GM12878 (cell line): ENCODE measurements at regions not wholly inside any gene's neighbourhood (a gene's known extent, or its start where the extent isn't known, plus 50 kb on each side); places are given as distances from the start of the nearest gene placed in this dataset.

Source experiments
- ATAC-seq: fragments of 200-7000 bp; cut with Tn5 transposase; 3 replicates; pipeline ENCODE4 v1.9.1; 2020; ENCODE audit warnings: mild to moderate bottlenecking, moderate library complexity
- BruUV-seq: library from RNA; stranded (reverse); fragments of 400-500 nt; replicated peaks from 2 replicates; lab custom pipeline; 2021; lab: Mats Ljungman, UMichigan
- CTCF ChIA-PET: fragments of 300-600 bp; sonication (Branson Sonifier 250); formaldehyde crosslinking; extraction: SDS; loops from one replicate; lab custom pipeline; 2021; ENCODE audit warnings: inconsistent platforms; lab: Yijun Ruan, JAX
- POLR2A ChIA-PET: fragments of 350-600 bp; formaldehyde crosslinking; extraction: SDS; loops from one replicate; lab custom pipeline; 2021; ENCODE audit warnings: inconsistent platforms; lab: Charles Lee
- RAD21 ChIA-PET: fragments of 300-600 bp; sonication (Branson Sonifier 250); formaldehyde crosslinking; loops from one replicate; lab custom pipeline; 2023; ENCODE audit warnings: antibody characterized with exemption; ENCODE audit not compliant: unreplicated experiment; lab: Charles Lee
- SMC1A ChIA-PET: fragments of 300-600 bp; sonication (Branson Sonifier 250); formaldehyde crosslinking; loops from one replicate; lab custom pipeline; 2023; ENCODE audit not compliant: unreplicated experiment, uncharacterized antibody; lab: Charles Lee
- DNase-seq: peaks from one replicate; pipeline ENCODE4 v3.0.0-alpha.2; 2011; ENCODE audit warnings: low read depth, low spot score
- FAIRE-seq: peaks from 3 replicates; lab custom pipeline; 2011; peaks lifted over from hg19 to GRCh38; lab: Jason Lieb, UNC
- H2AFZ ChIP-seq: 2 replicates; pipeline ENCODE4 v1.6.0; 2011; ENCODE audit warnings: low read depth, low read length, control low read depth; ENCODE audit not compliant: control insufficient read depth
- H3K27ac ChIP-seq: 2 replicates; pipeline ENCODE4 v1.5.1; 2011; ENCODE audit warnings: control low read depth; ENCODE audit not compliant: control insufficient read depth, insufficient read depth
- H3K27me3 ChIP-seq, 2 experiments: replicated peaks in 1 of 2; 2 replicates each; pipeline versions ENCODE4 v1.6.0 to v1.6.1; 2011; ENCODE audit warnings: low read length in 1 of 2; ENCODE audit not compliant: control insufficient read depth in 2 of 2, insufficient read depth in 2 of 2
- H3K36me3 ChIP-seq, 2 experiments: 2 replicates each; pipeline ENCODE4 v1.5.1; 2011; ENCODE audit warnings: low read length in 1 of 2; ENCODE audit not compliant: control insufficient read depth in 2 of 2, insufficient read depth in 2 of 2
- H3K4me1 ChIP-seq: 2 replicates; pipeline ENCODE4 v1.6.1; 2011; ENCODE audit warnings: mild to moderate bottlenecking, low read length, moderate library complexity, mixed read lengths; ENCODE audit not compliant: control insufficient read depth, insufficient read depth
- H3K4me2 ChIP-seq: 2 replicates; pipeline ENCODE4 v1.6.0; 2011; ENCODE audit warnings: control low read depth; ENCODE audit not compliant: control insufficient read depth, insufficient read depth
- H3K4me3 ChIP-seq: fragments of 200-600 bp; sonication (generic); 2 replicates; pipeline ENCODE4 v1.5.1; 2016
- H3K79me2 ChIP-seq: 2 replicates; pipeline ENCODE4 v1.6.0; 2011; ENCODE audit warnings: low read length; ENCODE audit not compliant: control insufficient read depth, insufficient read depth
- H3K9ac ChIP-seq: 2 replicates; pipeline ENCODE4 v1.8.0; 2011; ENCODE audit warnings: low read length, control low read depth, mixed read lengths; ENCODE audit not compliant: control insufficient read depth, insufficient read depth
- H3K9me3 ChIP-seq: replicated peaks from 3 replicates; pipeline ENCODE4 v1.5.1; 2011; ENCODE audit warnings: mild to moderate bottlenecking, low read length; ENCODE audit not compliant: control insufficient read depth, insufficient read depth
- H4K20me1 ChIP-seq: 2 replicates; pipeline ENCODE4 v1.6.0; 2011; ENCODE audit not compliant: control insufficient read depth, insufficient read depth
- ATF2 ChIP-seq: IDR thresholded peaks from 2 replicates; pipeline ENCODE4 v1.6.1; 2012; ENCODE audit warnings: low read length, inconsistent platforms
- BHLHE40 ChIP-seq, 2 experiments: fragments of 450-650 bp in 1 of 2; IDR thresholded peaks; 2 replicates each; pipeline ENCODE4 v1.6.1; 2011 to 2017; ENCODE audit warnings: low read depth in 2 of 2, borderline replicate concordance in 1 of 2, improper control_type of control experiment in 1 of 2, low read length in 1 of 2, mild to moderate bottlenecking in 1 of 2
- CBX5 ChIP-seq: sonication (generic); IDR thresholded peaks from 2 replicates; pipeline ENCODE4 v1.6.1; 2016; ENCODE audit warnings: low read depth, moderate library complexity, mild to moderate bottlenecking, inconsistent platforms
- E2F8 ChIP-seq: fragments of 450-650 bp; IDR thresholded peaks from 2 replicates; pipeline ENCODE4 v1.6.1; 2018; ENCODE audit warnings: mild to moderate bottlenecking, low read depth, moderate library complexity; ENCODE audit not compliant: partially characterized antibody
- EP300 ChIP-seq, 2 experiments: fragments of 150-350 bp in 1 of 2; IDR thresholded peaks; 2 replicates each; pipeline ENCODE4 v1.6.1; 2011 to 2012; ENCODE audit warnings: low read depth in 2 of 2, low read length in 2 of 2, borderline replicate concordance in 1 of 2, improper control_type of control experiment in 1 of 2, inconsistent platforms in 1 of 2; ENCODE audit not compliant: control insufficient read depth in 1 of 2
- ETV6 ChIP-seq, 2 experiments: fragments of 450-650 bp in 1 of 2; IDR thresholded peaks in 1 of 2; conservative IDR thresholded peaks in 1 of 2; 2 replicates each; pipeline ENCODE4 v1.6.1; 2014; ENCODE audit warnings: antibody characterized with exemption in 1 of 2, borderline replicate concordance in 1 of 2, low read depth in 1 of 2, mild to moderate bottlenecking in 1 of 2, moderate library complexity in 1 of 2
- EZH2 ChIP-seq: IDR thresholded peaks from 2 replicates; pipeline ENCODE4 v1.6.1; 2012; ENCODE audit warnings: low read depth, mild to moderate bottlenecking, control low read depth, inconsistent platforms, low read length, borderline replicate concordance; ENCODE audit not compliant: control insufficient read depth
- FOS ChIP-seq: IDR thresholded peaks from 3 replicates; pipeline ENCODE4 v1.6.1; 2011; ENCODE audit warnings: borderline replicate concordance; ENCODE audit not compliant: insufficient read length; ENCODE audit errors: extremely low read depth
- HDAC2 ChIP-seq: fragments of 200-600 bp; sonication (generic); IDR thresholded peaks from 2 replicates; pipeline ENCODE4 v1.6.1; 2017
- HSF1 ChIP-seq: fragments of 150-350 bp; IDR thresholded peaks from 2 replicates; pipeline ENCODE4 v1.6.1; 2014; ENCODE audit warnings: mild to moderate bottlenecking, low read depth, low read length
- KAT2A ChIP-seq: conservative IDR thresholded peaks from 2 replicates; pipeline ENCODE4 v1.6.1; 2011; ENCODE audit warnings: low read depth, low read length; ENCODE audit not compliant: control insufficient read depth
- MEF2B ChIP-seq: fragments of 450-650 bp; IDR thresholded peaks from 2 replicates; pipeline ENCODE4 v1.6.1; 2018; ENCODE audit warnings: mild to moderate bottlenecking, moderate library complexity; ENCODE audit not compliant: partially characterized antibody, poor library complexity, severe bottlenecking
- NR2C1 ChIP-seq: fragments of 450-650 bp; IDR thresholded peaks from 2 replicates; pipeline ENCODE4 v1.6.1; 2017; ENCODE audit warnings: antibody characterized with exemption, mild to moderate bottlenecking, moderate library complexity
- POLR2AphosphoS5 ChIP-seq: IDR thresholded peaks from 2 replicates; pipeline ENCODE4 v1.6.1; 2011; ENCODE audit warnings: mild to moderate bottlenecking, low read length, inconsistent platforms
- SMAD5 ChIP-seq: IDR thresholded peaks from 2 replicates; pipeline ENCODE4 v1.6.1; 2016; ENCODE audit warnings: antibody characterized with exemption, low read depth
- SREBF2 ChIP-seq: IDR thresholded peaks from 2 replicates; pipeline ENCODE4 v1.6.1; 2012; ENCODE audit warnings: mild to moderate bottlenecking, low read length
- WRNIP1 ChIP-seq: IDR thresholded peaks from 2 replicates; pipeline ENCODE4 v1.6.1; 2011; ENCODE audit warnings: low read depth, low read length, improper control_type of control experiment, borderline replicate concordance
- WGBS: methylation state at CpG from one replicate; pipeline ENCODE4 v1.1.6; 2016; ENCODE audit warnings: low lambda C conversion rate; ENCODE audit not compliant: insufficient replicate concordance, insufficient coverage; ENCODE audit errors: missing lambda C conversion rate; 5-methylcytosine and 5-hydroxymethylcytosine counted together
- in situ Hi-C: fragments of 300-500 bp; cut with MboI; formaldehyde crosslinking; loops from 9 replicates; pipeline ENCODE4 v1.14.3; 2018; ENCODE audit warnings: mixed read lengths
- intact Hi-C: fragments of 100-400 bp; cut with micrococcal nuclease; formaldehyde crosslinking; loops from one replicate; pipeline ENCODE4 v1.14.2; 2022; ENCODE audit not compliant: unreplicated experiment

GRCh38 chr6:108755257-108756240, 92.7 kb upstream of the ARMC2 start:
- RAD21 ChIA-PET = no interaction called here
- H4K20me1 ChIP-seq = no peaks in the 10 kb centered on the region
- in situ Hi-C loops = no loop called here
- peaks cover 0 to 1% of the 10 kb centered on the region in 2 experiments; a peak in 3 of 4 replicates for H3K27me3 ChIP-seq
- BruUV-seq = no TSS peak
- DNase-seq (no peak), ATAC-seq (no peak), FAIRE-seq (no peak)
- no peak overlapping the region for H3K9ac ChIP-seq
- SMC1A ChIA-PET = no interaction called here
- CTCF ChIA-PET = interaction anchor here (0.6 kb wide), 1 partner anchor 89 kb away, joined by 3 read pairs; no protein-coding TSS in a partner anchor
- POLR2A ChIA-PET = no interaction called here
- no peaks in the 10 kb centered on the region for H3K79me2 ChIP-seq
- intact Hi-C loops = no loop called here
- no peak overlapping the region for H3K27ac ChIP-seq
- H3K9me3 ChIP-seq = no peaks in the 10 kb centered on the region
- no peak overlapping the region; the same call in 1 of the 2 replicates for H3K4me3 ChIP-seq
- no peak overlapping the region for H2AFZ ChIP-seq
- peak overlapping the region; percentile 44; the same call in 1 of the 2 replicates for H3K4me2 ChIP-seq
- peaks cover 7% of the 10 kb centered on the region for H3K4me1 ChIP-seq
- H3K36me3 ChIP-seq = no peaks in the 10 kb centered on the region
- WGBS = 27% methylated on average over 3 of the region's 3 CpGs
- TF ChIP-seq EZH2 = no peak
- no peak for TF ChIP-seq POLR2AphosphoS5
- no peak for TF ChIP-seq HDAC2
- TF ChIP-seq SREBF2 = no peak
- no peak for TF ChIP-seq BHLHE40 (IDR thresholded peaks at IDR 0.05; ENCODE audit: borderline replicate concordance in 1 of 2, low read depth in 2 of 2, low read length in 1 of 2)
- TF ChIP-seq ATF2 = no peak
- no peak for TF ChIP-seq EP300 (IDR thresholded peaks at IDR 0.05; ENCODE audit: borderline replicate concordance in 1 of 2, control insufficient read depth in 1 of 2, low read depth in 2 of 2, low read length in 2 of 2)
- no peak for TF ChIP-seq SMAD5
- TF ChIP-seq ETV6 (conservative IDR thresholded peaks at IDR 0.05 in 1 of 2, IDR thresholded peaks at IDR 0.05 in 1 of 2; ENCODE audit: borderline replicate concordance in 1 of 2, low read depth in 1 of 2) = no peak
- TF ChIP-seq CBX5 = no peak
- TF ChIP-seq KAT2A = no peak
- TF ChIP-seq NR2C1 = no peak
- TF ChIP-seq MEF2B = no peak
- no peak for TF ChIP-seq WRNIP1
- no peak for TF ChIP-seq E2F8
- TF ChIP-seq FOS = no peak
- no peak for TF ChIP-seq HSF1
